CD4-positive, alpha-beta T cell (primary cell): ENCODE measurements at regions not wholly inside any gene's neighbourhood (a gene's known extent, or its start where the extent isn't known, plus 50 kb on each side); places are given as distances from the start of the nearest gene placed in this dataset.

Experiments used
- ATAC-seq: fragments of 200-7000 bp; cut with Tn5 transposase; one replicate; pipeline ENCODE4 v1.10.0; 2022; ENCODE audit warnings: mild to moderate bottlenecking; ENCODE audit not compliant: poor library complexity
- CTCF ChIA-PET: fragments of 350-600 bp; sonication (Branson Sonifier 250); formaldehyde crosslinking; loops from one replicate; lab custom pipeline; 2021; ENCODE audit warnings: antibody characterized with exemption, inconsistent platforms; lab: Charles Lee
- POLR2A ChIA-PET: fragments of 350-600 bp; sonication (Branson Sonifier 250); formaldehyde crosslinking; loops from one replicate; lab custom pipeline; 2021; ENCODE audit warnings: antibody characterized with exemption, inconsistent platforms; lab: Charles Lee
- DNase-seq, 14 experiments: peaks; one replicate each; pipeline ENCODE4 v3.0.0-alpha.2; 2013 to 2020; ENCODE audit warnings: mixed read lengths in 2 of 14
- H3K27ac ChIP-seq, 2 donors: one replicate each; pipeline versions ENCODE4 v1.5.1 to v1.7.0; 2013; ENCODE audit warnings: low read length in 2 of 2, low read depth in 1 of 2, mild to moderate bottlenecking in 1 of 2
- H3K27me3 ChIP-seq, 2 experiments: 1 replicate in 1 of 2; 2 replicates in 1 of 2; pipeline versions ENCODE4 v1.6.1 to v1.7.0; 2013; ENCODE audit warnings: low read length in 2 of 2, control low read depth in 1 of 2, mild to moderate bottlenecking in 1 of 2, moderate library complexity in 1 of 2; ENCODE audit not compliant: insufficient read depth in 2 of 2, control insufficient read depth in 1 of 2
- H3K36me3 ChIP-seq: one replicate; pipeline ENCODE4 v1.6.1; 2013; ENCODE audit warnings: low read length, control low read depth; ENCODE audit not compliant: insufficient read depth
- H3K4me1 ChIP-seq: one replicate; pipeline ENCODE4 v1.6.1; 2013; ENCODE audit warnings: low read length, control low read depth; ENCODE audit not compliant: insufficient read depth
- H3K4me3 ChIP-seq: one replicate; pipeline ENCODE4 v1.5.1; 2013; ENCODE audit warnings: mild to moderate bottlenecking, low read length, moderate library complexity
- H3K9me3 ChIP-seq, 2 experiments: 1 replicate in 1 of 2; 2 replicates in 1 of 2; pipeline versions ENCODE4 v1.6.1 to v1.7.0; 2013; ENCODE audit warnings: low read length in 2 of 2, mild to moderate bottlenecking in 2 of 2, control low read depth in 1 of 2, moderate library complexity in 1 of 2; ENCODE audit not compliant: control insufficient read depth in 1 of 2, insufficient read depth in 1 of 2
- H3K27ac Mint-ChIP-seq: one replicate; pipeline ENCODE4 v1.8.0; 2020; ENCODE audit warnings: mixed read lengths
- H3K27me3 Mint-ChIP-seq: one replicate; pipeline ENCODE4 v1.8.0; 2021; ENCODE audit warnings: mixed read lengths
- H3K36me3 Mint-ChIP-seq: one replicate; pipeline ENCODE4 v1.8.0; 2021; ENCODE audit warnings: low read depth, mixed read lengths
- H3K4me1 Mint-ChIP-seq: one replicate; pipeline ENCODE4 v1.8.0; 2021; ENCODE audit warnings: low read depth, mixed read lengths
- H3K4me3 Mint-ChIP-seq: one replicate; pipeline ENCODE4 v1.8.0; 2020; ENCODE audit warnings: mild to moderate bottlenecking, mixed read lengths
- H3K9me3 Mint-ChIP-seq: one replicate; pipeline ENCODE4 v1.8.0; 2020; ENCODE audit warnings: mixed read lengths
- intact Hi-C, 2 experiments: fragments of 100-400 bp; cut with DNase I in 1 of 2; cut with micrococcal nuclease in 1 of 2; formaldehyde crosslinking; loops; one replicate each; pipeline versions ENCODE4 v1.15.1 to v1.9.0; 2023 to 2025; cut with DNase I, micrococcal nuclease
- TF ChIP-seq, protein P1 (sequence below): fragments of 200-600 bp; IDR thresholded peaks from one replicate; pipeline ENCODE4 v1.8.0; 2022; ENCODE audit warnings: antibody characterized with exemption, mild to moderate bottlenecking

DNA sequence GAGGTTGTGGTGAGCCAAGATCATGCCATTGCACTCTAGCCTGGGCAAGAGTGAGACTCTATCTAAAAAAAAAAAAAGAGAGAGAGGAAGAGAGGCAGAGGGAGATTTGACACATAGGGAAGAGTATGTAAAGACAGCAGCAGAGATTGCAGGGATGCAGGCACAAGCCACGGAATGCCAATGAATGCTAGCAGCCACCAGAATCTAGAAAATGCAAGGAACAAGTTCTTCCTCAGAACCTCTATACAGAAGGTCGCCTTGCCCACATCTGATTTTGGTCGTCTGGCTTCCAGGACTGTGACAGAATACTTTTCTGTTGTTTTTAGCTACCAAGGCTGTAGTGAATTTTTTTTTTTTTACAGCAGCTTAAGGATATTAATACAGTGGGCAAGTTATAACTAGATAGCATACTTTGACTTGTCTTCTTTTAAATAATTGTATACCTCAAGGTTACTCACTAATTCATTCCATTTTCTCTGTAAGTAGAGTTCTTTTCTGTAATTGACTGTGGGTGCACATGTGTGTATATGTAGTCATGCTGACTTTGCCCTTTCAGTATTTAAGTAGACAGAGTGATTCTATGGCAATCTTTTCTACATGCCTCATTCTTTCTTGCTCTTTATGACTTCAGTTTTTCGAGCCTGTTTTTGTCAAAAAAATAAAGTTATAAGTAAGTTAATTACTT is 402.2 kb downstream of the GJA1 start:
- DNase-seq (no peak), ATAC-seq (no peak)
- TF ChIP-seq, protein P1, sequence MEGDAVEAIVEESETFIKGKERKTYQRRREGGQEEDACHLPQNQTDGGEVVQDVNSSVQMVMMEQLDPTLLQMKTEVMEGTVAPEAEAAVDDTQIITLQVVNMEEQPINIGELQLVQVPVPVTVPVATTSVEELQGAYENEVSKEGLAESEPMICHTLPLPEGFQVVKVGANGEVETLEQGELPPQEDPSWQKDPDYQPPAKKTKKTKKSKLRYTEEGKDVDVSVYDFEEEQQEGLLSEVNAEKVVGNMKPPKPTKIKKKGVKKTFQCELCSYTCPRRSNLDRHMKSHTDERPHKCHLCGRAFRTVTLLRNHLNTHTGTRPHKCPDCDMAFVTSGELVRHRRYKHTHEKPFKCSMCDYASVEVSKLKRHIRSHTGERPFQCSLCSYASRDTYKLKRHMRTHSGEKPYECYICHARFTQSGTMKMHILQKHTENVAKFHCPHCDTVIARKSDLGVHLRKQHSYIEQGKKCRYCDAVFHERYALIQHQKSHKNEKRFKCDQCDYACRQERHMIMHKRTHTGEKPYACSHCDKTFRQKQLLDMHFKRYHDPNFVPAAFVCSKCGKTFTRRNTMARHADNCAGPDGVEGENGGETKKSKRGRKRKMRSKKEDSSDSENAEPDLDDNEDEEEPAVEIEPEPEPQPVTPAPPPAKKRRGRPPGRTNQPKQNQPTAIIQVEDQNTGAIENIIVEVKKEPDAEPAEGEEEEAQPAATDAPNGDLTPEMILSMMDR = no peak
- Mint-ChIP-seq H3K27ac (no peak overlapping the region), H3K4me3 (no peak overlapping the region), H3K9me3 (no peaks in the 10 kb centered on the region), H3K36me3 (no peaks in the 10 kb centered on the region), H3K4me1 (peaks cover 8% of the 10 kb centered on the region), H3K27me3 (no peaks in the 10 kb centered on the region)
- Histone ChIP-seq H3K27me3 (no peaks in the 10 kb centered on the region), H3K4me1 (peaks cover 4% of the 10 kb centered on the region), H3K9me3 (no peaks in the 10 kb centered on the region), H3K4me3 (no peak overlapping the region), H3K27ac (no peak overlapping the region), H3K36me3 (no peaks in the 10 kb centered on the region)
- intact Hi-C loops = no loop called here
- ChIA-PET POLR2A (no interaction called here), CTCF (no interaction called here)

DNA sequence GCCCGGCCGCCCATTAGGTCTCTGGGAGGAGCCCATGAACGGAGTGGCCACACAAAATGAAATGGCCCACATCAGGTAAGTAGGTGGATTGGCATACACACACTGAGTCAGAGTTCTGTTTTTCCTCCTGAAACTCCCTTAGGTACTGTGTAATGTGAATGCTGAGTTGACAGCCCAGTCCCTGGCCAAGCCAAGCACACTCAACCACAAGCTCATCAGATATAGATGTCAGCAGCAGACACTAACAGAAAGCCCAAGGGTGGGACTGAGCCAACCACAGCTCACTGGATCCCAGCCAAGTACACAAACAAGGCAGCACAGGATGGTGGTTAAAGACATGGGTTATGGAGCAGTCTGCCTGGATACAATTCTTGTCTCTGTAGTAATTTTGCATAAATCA is 403.4 kb downstream of the GJA1 start:
- Histone ChIP-seq H3K4me3 (no peak overlapping the region), H3K9me3 (no peaks in the 10 kb centered on the region), H3K27ac (no peak overlapping the region), H3K27me3 (no peaks in the 10 kb centered on the region), H3K4me1 (peaks cover 4% of the 10 kb centered on the region), H3K36me3 (no peaks in the 10 kb centered on the region)
- ChIA-PET CTCF (no interaction called here), POLR2A (interaction anchor here (0.6 kb wide), 1 partner anchor 88 kb away, joined by 3 read pairs; no protein-coding TSS in a partner anchor)
- no peak overlapping the region for H3K27ac Mint-ChIP-seq
- no peaks in the 10 kb centered on the region for H3K36me3 Mint-ChIP-seq
- TF ChIP-seq, protein P1 = no peak
- DNase-seq (peak in 3 of 14 experiments; percentile 4 to 19 (median 12)), ATAC-seq (peak; percentile 56)
- H3K27me3 Mint-ChIP-seq = no peaks in the 10 kb centered on the region
- intact Hi-C loops = no loop called here
- H3K4me1 Mint-ChIP-seq = peaks cover 8% of the 10 kb centered on the region
- H3K9me3 Mint-ChIP-seq = no peaks in the 10 kb centered on the region
- H3K4me3 Mint-ChIP-seq = no peak overlapping the region

DNA sequence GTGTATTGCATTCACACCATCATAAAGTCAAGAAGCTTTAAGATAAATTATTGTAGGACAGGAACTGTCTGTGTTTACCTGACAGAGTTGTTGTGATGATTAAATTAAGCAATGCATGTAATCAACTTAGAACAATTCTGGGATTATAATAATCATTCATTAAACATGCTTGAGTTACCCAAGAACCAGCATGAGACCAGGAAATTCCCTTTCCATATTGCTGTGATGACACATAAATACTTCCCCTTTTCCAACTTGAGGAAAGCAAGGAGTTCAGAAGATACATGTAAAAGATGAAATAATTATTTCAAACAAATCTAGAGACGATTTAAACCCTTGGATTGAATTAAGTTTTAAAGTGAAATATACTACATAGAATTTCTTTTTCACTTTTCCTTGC is 404.4 kb downstream of the GJA1 start:
- ATAC-seq (no peak), DNase-seq (no peak)
- ChIA-PET CTCF (no interaction called here), POLR2A (no interaction called here)
- peaks cover 4% of the 10 kb centered on the region for H3K4me1 ChIP-seq
- Mint-ChIP-seq H3K9me3 (no peaks in the 10 kb centered on the region), H3K4me1 (peaks cover 12% of the 10 kb centered on the region), H3K4me3 (no peak overlapping the region), H3K36me3 (no peaks in the 10 kb centered on the region), H3K27me3 (no peaks in the 10 kb centered on the region), H3K27ac (no peak overlapping the region)
- no peaks in the 10 kb centered on the region for H3K9me3 ChIP-seq
- H3K27ac ChIP-seq = no peak overlapping the region
- H3K27me3 ChIP-seq = no peaks in the 10 kb centered on the region
- H3K4me3 ChIP-seq = no peak overlapping the region
- no peaks in the 10 kb centered on the region for H3K36me3 ChIP-seq
- TF ChIP-seq, protein P1 = no peak
- intact Hi-C loops = no loop called here
